Peyer's patch (tissue), 4 donors: ENCODE measurements at regions not wholly inside any gene's neighbourhood (a gene's known extent, or its start where the extent isn't known, plus 50 kb on each side); places are given as distances from the start of the nearest gene placed in this dataset.
"Not testable (repeated sequence)": the region's sequence is repeated elsewhere in the genome, so short reads cannot be mapped to it uniquely, and the experiment has no call there.

Experiments used
- DNase-seq, 3 donors: peaks; one replicate each; pipeline ENCODE4 v3.0.0-alpha.2; 2017 to 2019
- H3K27ac ChIP-seq, 4 donors: fragments of 200-600 bp; sonication (generic); one replicate each; pipeline ENCODE4 v1.5.1; 2016 to 2019
- H3K27me3 ChIP-seq, 2 donors: fragments of 200-600 bp; sonication (generic); one replicate each; pipeline ENCODE4 v1.5.1; 2019
- H3K36me3 ChIP-seq, 3 donors: fragments of 200-600 bp; sonication (generic); one replicate each; pipeline ENCODE4 v1.5.1; 2016 to 2019
- H3K4me1 ChIP-seq, 4 donors: fragments of 200-600 bp; sonication (generic); one replicate each; pipeline ENCODE4 v1.5.1; 2016 to 2019
- H3K4me3 ChIP-seq, 4 donors: fragments of 200-600 bp; sonication (generic); 1 replicate in 3 of 4; 2 replicates in 1 of 4; pipeline ENCODE4 v1.5.1; 2016 to 2019; ENCODE audit warnings: mild to moderate bottlenecking in 1 of 4
- H3K9me3 ChIP-seq, 4 donors: fragments of 200-600 bp; sonication (generic); one replicate each; pipeline ENCODE4 v1.5.1; 2016 to 2019; ENCODE audit warnings: mild to moderate bottlenecking in 1 of 4
- POLR2A ChIP-seq, 2 donors: fragments of 450-650 bp; IDR thresholded peaks; one replicate each; pipeline ENCODE4 v1.5.1; 2017; ENCODE audit warnings: antibody characterized with exemption in 2 of 2, mild to moderate bottlenecking in 2 of 2, moderate library complexity in 2 of 2
- TF ChIP-seq, protein P1 (sequence below), 6 experiments: fragments of 450-650 bp in 4 of 6; fragments of 200-600 bp in 2 of 6; sonication (generic) in 1 of 6; IDR thresholded peaks; one replicate each; pipeline ENCODE4 v1.5.1; 2017 to 2019; ENCODE audit warnings: antibody characterized with exemption in 6 of 6, mild to moderate bottlenecking in 3 of 6, moderate library complexity in 1 of 6

DNA sequence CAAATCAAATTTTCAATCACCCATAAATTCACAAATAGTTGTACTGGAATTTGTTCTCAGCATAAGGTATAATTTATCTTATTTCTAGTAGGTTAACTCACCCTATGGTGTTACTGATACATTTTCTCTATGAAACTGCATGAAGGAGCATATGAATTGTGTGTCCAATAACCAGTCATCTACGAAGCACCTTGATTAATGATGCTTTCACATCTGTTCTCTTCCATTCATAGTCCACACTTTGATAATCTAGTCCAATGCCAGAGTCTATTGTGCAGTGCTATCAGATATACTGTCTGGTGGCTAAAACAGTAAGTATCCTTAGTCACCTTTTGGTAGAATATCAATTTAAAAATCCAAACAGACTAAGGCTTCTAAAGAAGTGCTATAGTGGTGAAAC lies 876.0 kb downstream of the RPS29 start:
- TF ChIP-seq POLR2A (IDR thresholded peaks at IDR 0.05): no peak
- TF ChIP-seq, protein P1, sequence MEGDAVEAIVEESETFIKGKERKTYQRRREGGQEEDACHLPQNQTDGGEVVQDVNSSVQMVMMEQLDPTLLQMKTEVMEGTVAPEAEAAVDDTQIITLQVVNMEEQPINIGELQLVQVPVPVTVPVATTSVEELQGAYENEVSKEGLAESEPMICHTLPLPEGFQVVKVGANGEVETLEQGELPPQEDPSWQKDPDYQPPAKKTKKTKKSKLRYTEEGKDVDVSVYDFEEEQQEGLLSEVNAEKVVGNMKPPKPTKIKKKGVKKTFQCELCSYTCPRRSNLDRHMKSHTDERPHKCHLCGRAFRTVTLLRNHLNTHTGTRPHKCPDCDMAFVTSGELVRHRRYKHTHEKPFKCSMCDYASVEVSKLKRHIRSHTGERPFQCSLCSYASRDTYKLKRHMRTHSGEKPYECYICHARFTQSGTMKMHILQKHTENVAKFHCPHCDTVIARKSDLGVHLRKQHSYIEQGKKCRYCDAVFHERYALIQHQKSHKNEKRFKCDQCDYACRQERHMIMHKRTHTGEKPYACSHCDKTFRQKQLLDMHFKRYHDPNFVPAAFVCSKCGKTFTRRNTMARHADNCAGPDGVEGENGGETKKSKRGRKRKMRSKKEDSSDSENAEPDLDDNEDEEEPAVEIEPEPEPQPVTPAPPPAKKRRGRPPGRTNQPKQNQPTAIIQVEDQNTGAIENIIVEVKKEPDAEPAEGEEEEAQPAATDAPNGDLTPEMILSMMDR (IDR thresholded peaks at IDR 0.05): no peak
- H3K27ac ChIP-seq: no peak overlapping the region
- DNase-seq: no peak
- H3K4me1 ChIP-seq: no peaks in the 10 kb centered on the region
- no peaks in the 10 kb centered on the region for H3K9me3 ChIP-seq
- no peaks in the 10 kb centered on the region for H3K27me3 ChIP-seq
- no peaks in the 10 kb centered on the region for H3K36me3 ChIP-seq
- H3K4me3 ChIP-seq: no peak overlapping the region

DNA sequence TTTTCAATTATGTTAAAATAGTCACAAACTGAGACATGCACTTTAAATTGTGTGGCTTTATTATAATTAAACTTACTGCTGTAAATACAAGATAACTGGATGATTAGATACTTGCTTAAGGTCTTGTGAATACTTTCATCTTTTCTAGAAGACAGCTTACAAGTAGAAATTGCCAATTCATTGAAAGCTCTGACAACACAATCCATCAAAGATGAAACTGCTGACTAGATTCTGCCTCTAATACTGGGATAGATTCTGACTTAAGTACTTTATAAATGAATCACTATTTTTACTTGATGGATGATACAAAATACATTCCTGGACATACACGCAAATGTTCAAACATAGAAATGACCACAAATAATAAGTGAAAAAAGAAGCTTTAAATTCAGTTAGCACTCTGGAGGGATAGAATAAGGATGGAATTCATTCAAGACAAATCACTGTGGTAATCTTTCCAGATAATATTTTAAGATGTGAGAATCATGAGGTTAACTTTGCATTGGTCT lies 876.8 kb downstream of the RPS29 start:
- Histone ChIP-seq H3K4me3 (no peak overlapping the region), H3K27me3 (no peaks in the 10 kb centered on the region), H3K36me3 (no peaks in the 10 kb centered on the region), H3K4me1 (no peaks in the 10 kb centered on the region), H3K9me3 (no peaks in the 10 kb centered on the region), H3K27ac (no peak overlapping the region)
- DNase-seq: no peak
- TF ChIP-seq POLR2A (IDR thresholded peaks at IDR 0.05): no peak
- TF ChIP-seq, protein P1 (IDR thresholded peaks at IDR 0.05): no peak

DNA sequence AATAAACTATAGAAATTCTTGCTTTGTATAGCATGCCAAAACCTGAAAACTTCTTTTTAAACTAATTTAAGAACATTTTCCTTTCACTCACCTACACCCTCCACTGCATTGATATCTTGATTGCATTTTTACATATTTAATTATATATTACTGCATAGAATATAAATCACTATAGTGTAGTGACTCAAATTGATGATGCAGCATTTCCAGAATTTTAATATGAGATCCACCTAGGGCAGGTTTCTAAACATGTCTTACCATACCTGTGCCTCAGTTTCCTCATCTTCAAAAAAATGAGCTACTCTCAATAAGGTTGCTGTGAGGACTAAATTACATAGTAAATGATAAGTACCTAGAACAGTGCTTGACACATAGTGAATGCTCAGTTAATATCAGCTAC lies 881.5 kb downstream of the RPS29 start:
- Histone ChIP-seq H3K36me3 (no peaks in the 10 kb centered on the region), H3K27me3 (no peaks in the 10 kb centered on the region), H3K9me3 (no peaks in the 10 kb centered on the region), H3K4me1 (no peaks in the 10 kb centered on the region), H3K4me3 (no peak overlapping the region), H3K27ac (no peak overlapping the region)
- TF ChIP-seq, protein P1 (IDR thresholded peaks at IDR 0.05): no peak
- TF ChIP-seq POLR2A (IDR thresholded peaks at IDR 0.05): no peak
- no peak for DNase-seq

DNA sequence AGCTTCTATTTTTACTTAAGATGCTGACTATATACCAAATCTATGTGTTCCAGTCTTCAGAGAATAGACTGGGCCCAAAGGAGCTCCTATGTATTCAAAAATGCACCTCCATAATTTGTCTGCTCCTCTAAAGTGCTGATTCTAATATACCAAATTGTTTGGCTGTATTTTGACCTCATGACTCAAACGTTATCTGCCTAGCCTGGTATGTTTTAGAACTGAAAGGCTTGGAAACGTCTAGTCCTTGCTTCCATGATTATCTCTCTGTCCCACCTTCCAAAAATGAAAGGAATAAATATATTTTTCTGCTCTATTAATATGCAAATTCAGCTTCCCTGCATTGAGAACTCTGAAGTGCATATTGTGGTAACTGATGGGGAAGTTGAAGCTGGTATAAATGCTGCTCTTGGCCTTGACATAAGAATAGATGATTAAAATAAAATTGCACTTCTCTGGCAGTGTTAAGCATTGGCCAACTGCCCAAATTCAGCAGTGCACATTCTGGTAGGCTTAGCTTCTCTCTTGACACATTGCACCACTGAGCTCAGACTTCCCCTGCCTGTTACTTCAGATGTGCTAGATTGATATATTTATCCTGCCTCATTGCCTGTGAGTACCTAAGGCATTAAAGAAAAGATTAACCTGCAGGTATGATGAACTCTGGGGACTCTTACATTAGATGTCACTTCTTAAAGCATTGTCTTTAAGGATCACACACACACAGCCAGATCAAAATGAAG lies 882.3 kb downstream of the RPS29 start:
- Histone ChIP-seq H3K27ac (no peak overlapping the region), H3K27me3 (no peaks in the 10 kb centered on the region), H3K36me3 (no peaks in the 10 kb centered on the region), H3K9me3 (no peaks in the 10 kb centered on the region), H3K4me1 (no peaks in the 10 kb centered on the region), H3K4me3 (no peak overlapping the region)
- no peak for DNase-seq
- no peak for TF ChIP-seq POLR2A (IDR thresholded peaks at IDR 0.05)
- TF ChIP-seq, protein P1 (IDR thresholded peaks at IDR 0.05): no peak

DNA sequence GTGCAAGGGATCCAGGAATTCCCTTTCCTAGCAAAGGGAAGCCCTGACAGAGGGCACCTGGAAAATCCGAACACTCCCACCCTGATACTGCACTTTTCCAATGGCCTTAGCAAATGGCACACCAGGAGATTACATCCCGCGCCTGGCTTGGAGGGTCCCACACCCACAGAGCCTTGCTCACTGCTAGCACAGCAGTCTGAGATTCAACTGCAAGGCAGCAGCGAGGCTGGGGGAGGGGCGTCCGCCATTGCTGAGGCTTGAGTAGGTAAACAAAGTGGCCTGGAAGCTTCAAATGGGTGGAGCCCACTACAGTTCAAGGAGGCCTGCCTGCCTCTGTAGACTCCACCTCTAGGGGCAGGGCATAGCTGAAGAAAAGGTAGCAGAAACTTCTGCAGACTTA lies 888.8 kb downstream of the RPS29 start:
- H3K4me1 ChIP-seq, H3K27ac ChIP-seq, DNase-seq, H3K9me3 ChIP-seq, H3K36me3 ChIP-seq, H3K27me3 ChIP-seq, H3K4me3 ChIP-seq: not testable (repeated sequence)

DNA sequence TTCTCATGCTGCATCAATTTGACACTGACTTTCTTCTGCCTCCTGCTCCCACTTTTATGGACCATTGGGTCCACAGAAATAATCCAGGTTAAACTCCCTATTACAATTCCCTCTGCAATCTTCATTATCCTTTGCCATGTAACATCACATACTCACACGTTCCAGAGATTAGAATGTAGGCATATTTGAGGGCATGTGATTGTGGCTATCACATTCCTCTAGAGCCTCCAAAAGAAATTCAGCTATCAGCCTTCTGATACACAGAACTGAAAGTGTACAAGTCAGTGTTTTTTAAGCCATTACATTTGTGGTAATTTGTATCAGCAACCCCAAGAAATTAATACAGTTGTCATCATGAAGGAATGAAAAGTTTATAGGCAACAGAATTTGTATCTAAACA lies 892.4 kb downstream of the RPS29 start:
- H3K4me1 ChIP-seq: no peaks in the 10 kb centered on the region
- no peak for TF ChIP-seq POLR2A (IDR thresholded peaks at IDR 0.05)
- TF ChIP-seq, protein P1 (IDR thresholded peaks at IDR 0.05): no peak
- no peak overlapping the region for H3K4me3 ChIP-seq
- DNase-seq: no peak
- H3K27ac ChIP-seq: no peak overlapping the region
- no peaks in the 10 kb centered on the region for H3K36me3 ChIP-seq
- no peaks in the 10 kb centered on the region for H3K9me3 ChIP-seq
- H3K27me3 ChIP-seq: no peaks in the 10 kb centered on the region
